Inflammatory macrophage (primary cell): ENCODE measurements at regions not wholly inside any gene's neighbourhood (a gene's known extent, or its start where the extent isn't known, plus 50 kb on each side); places are given as distances from the start of the nearest gene placed in this dataset.
"Not testable (repeated sequence)": the region's sequence is repeated elsewhere in the genome, so short reads cannot be mapped to it uniquely, and the experiment has no call there.

Experiments used
- DNase-seq, 2 donors: peaks; one replicate each; pipeline ENCODE4 v3.0.0-alpha.2; 2020 to 2022

DNA sequence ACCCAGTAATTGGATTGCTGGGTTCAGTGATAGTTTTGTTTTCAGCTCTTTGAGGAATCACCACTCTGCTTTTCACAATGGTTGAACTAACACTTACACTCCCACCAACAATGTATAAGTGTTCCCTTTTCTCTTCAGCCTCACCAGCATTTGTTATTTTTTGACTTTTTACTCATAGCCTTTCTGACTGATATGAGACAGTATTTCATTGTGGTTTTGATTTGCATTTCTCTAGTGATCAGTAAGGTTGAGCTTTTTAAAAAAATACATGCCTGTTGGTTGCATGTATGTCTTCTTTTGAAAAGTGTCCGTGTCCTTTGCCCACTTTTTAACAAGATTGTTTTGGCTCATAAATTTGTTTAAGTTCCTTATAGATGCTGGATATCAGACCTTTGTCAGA is 185.7 kb upstream of the CCNH start:
- DNase-seq = no peak

DNA sequence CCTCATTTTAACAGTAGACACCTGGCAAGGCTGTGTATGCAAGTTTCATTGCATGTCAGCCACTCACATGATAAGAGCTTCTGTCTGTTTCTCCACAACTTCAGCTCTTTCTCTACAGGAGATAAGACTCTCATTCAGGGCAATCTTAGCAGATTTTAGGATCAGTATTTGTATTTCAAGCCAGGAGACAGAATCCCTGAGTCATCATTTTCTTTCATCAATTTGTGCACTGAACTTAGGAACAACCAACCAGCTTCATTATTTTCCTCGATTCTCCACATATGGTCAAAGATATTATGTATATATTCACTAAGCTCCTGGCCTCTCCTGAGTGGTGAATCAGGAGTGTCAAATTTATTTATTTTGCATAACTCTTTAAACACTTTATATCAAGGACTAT is 181.8 kb upstream of the CCNH start:
- no peak for DNase-seq

DNA sequence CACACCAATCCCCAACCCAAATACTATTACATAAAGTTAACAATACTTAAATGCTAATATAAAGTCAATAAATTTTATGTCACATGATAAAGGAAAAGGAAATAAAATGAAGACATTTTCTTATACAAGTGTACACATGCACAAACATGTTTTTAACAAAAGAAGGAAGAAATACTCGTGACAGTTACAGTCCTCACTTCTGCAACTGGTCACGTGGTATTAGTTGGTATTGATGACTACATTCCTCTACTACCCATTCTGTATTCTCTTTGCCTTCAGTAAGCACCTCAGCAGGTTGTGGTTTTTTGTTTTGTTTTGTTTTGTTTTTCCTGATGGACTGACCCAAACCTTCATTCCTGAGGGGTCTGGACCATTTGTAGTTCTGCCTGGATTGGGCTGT is 176.9 kb upstream of the CCNH start:
- no peak for DNase-seq

DNA sequence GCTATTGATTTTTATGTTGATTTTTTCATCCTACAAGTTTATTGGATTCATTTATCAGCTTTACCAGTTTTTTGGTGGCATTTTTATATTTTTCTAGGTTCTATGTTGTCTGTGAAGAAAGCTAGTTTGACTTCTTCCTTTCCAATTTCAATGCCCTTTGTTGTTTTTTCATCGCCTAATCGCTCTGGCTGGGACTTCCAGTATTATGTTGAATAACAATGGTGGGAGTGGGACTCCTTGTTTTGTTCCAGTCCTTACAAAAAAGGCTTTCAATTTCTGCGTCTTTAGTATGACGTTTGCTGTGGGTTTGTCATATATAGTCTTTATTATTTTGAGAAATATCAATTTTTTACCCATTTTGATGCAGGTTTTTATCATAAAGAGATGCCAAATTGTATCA is 175.6 kb upstream of the CCNH start:
- DNase-seq = no peak

DNA sequence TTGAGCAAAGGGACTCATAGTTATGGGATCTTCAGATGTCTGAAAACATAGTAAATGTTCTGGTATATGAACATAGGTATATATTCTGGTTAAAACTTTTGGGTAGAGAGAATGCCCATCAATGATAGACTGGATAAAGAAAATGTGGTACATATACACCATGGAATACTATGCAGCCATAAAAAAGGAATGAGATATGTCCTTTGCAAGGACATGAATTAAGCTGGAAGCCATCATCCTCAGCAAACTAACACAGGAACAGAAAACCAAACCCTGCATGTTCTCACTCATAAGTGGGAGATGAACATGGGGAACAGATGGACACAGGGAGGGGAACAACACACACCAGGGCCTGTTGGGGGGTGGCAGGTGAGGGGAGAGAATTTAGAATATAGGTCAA is 171.0 kb upstream of the CCNH start:
- DNase-seq = not testable (repeated sequence)

DNA sequence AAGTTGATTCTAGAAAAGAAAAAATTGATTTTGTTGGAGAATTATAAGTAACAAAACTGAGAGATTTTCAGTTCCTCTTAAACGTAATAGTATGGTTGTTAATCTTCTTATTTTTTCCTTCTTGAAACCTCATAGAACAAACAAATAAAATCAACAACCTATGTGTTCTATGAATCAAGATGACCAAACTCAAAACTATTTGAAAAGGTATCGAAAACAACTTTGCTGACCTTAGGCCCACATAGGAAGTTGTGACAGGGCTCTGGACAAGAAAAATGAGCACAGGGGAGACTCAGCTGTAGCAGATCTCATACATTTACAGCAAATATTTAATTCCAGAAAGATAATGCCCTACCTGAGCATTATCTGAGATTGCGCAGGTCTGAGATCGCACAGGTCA is 169.4 kb upstream of the CCNH start:
- no peak for DNase-seq

DNA sequence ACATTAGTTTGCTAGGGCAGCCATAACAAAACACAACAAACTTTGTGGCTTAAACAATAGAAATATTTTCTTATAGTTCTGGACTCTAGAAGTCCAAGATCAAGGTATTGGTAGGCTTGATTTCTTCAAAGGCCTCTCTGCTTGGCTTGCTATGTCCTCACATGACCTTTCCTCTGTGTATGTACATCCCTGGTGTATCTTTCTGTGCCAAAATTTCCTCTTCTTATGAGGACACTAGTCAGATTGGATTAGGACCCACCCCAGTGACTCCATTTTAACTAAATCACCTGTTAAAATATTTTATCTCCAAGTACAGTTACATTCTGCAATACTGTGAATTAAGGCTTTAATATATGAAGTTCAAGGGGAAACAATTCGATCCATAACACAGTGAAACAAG is 168.9 kb upstream of the CCNH start:
- DNase-seq = no peak

DNA sequence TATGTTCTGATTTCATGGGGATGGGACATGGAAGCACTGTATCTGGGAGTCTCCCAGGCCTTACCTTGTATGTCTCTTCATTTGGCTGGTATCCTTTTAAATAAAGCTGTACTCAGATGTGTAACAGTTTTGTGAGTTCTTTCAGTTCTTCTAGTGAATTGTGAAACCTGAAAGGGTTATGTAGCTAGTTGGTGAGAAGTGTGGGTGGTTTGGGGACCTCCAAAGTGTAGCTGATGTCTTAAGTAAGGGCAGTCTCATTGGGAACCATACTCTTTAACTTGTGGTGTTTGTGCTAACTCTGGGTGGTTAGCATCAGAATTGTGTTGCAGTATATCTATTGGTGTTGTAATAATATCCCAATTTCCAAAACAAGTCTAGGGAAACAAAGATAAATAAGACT is 166.9 kb upstream of the CCNH start:
- DNase-seq = no peak

DNA sequence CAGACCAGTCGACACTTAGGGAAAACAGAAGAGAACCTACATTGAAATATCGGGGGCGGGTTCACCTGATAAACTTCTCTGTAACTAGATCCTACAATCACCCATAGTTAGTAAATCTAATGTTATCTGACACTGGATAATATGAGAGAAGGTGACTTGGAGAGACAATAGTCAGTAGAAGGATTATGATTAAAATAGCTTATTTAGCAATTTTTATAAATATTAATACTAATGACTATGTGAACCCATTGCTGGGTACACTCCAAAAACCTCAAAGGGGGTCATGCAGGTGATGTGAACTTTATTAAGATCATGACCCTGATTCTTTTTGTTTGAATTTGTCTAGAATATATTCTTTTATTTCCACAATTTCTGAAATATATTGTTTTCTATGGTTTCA is 164.1 kb upstream of the CCNH start:
- DNase-seq = no peak

DNA sequence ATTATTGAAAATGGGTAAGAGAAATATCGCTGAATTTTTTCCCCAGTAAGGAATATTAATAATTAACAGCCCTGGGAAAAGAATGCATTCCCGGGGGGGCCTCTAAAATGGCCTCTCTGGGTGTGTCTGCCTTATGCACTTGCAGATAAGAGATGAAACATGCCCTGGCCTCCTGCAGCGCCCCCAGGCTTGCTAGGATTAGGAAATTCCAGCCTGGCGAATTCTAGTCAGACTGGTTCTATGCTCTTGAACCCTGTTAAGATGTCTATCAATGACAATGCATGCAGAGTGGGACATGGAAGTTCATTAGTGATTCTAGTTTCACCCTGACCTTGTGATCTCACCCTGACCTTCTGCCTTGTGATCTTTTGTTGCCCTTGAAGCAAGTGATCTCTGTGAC is 163.6 kb upstream of the CCNH start:
- not testable (repeated sequence) for DNase-seq

DNA sequence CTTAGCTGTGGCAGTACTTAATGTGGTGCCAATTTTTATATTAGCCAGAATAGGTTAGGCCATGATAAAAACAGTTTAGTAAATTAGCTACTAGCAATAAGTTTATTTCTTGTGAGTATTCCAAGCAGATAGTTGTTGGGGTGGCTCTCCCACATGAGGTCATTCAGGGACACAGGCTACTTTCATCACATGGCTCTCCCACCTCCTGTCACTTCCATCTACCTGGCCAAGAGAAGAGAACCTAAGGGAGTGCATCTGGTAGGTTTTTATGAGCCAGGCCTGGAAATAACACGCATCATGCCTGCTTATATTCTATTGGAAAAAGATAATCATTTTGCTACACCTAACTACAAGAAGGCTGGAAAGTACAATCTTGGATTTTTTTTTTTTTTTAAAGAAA is 161.4 kb upstream of the CCNH start:
- DNase-seq = no peak

DNA sequence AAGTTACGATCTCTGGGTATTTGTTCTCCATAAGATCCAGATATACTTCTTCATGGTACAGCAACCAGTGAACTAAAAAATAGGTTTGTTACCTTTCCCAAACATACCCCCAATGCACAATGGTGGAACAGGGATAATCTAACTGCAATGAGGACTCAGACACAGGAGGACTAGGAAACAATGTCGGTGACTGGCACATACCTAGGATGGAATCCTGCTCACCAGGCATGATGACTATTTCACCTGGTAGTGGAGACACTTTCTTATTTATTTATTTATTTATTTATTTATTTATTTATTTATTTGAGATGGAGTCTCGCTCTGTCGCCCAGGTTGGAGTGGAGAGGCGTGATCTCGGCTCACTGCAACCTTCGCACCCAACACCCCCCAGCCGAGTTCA is 159.9 kb upstream of the CCNH start:
- DNase-seq = no peak

DNA sequence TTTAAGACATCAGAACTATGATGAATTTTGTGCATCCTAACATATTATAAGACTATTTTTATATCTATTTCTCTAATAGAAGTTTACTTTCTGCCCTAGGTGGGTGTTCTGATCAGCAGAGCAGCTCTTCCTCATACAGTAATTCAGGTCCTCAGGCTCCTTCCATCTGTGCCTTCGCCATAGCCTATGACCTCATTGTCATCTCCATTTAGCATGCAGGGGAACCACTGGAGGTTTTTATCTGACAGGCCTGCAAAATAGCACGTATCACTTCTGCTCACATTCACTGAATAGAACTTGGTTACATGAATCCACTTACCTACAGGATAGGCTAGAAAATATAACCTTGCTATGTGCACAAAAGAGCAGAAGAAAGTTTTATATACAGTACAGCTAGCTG is 159.4 kb upstream of the CCNH start:
- no peak for DNase-seq

DNA sequence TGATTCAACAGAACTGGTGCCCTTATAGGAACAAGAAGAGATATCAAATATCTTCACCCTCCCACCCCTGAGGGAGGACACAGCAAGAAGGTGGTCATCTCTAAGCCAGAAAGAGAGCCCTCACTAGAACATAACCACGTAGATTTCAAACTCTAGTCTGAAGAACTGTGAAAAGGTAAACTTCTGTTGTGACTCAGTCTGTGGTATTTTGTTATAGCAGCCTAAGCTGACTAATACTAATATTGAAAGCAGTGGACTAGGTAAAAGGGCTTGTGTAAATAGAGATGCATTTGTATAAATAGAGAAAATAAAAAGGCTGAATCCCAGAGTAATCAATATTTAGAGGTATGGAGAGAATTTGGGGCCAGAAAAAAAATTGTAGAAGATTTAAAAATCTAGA is 157.6 kb upstream of the CCNH start:
- no peak for DNase-seq

DNA sequence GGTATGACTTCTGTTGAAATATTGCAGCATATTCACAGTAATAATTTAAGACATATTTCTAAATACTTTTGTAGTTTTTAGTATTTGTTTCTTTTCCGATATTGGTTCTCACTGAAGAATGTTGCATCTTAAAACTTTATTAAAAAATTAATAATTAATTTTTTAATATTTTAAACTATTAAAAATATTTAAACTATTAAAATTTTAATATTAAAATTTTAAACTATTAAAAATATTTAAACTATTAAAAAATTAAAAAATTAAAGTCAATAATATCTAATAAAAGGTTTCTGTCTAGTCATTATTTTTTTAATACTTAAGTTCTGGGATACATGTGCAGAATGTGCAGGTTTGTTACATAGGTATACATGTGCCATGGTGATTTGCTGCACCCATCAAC is 149.3 kb upstream of the CCNH start:
- no peak for DNase-seq

DNA sequence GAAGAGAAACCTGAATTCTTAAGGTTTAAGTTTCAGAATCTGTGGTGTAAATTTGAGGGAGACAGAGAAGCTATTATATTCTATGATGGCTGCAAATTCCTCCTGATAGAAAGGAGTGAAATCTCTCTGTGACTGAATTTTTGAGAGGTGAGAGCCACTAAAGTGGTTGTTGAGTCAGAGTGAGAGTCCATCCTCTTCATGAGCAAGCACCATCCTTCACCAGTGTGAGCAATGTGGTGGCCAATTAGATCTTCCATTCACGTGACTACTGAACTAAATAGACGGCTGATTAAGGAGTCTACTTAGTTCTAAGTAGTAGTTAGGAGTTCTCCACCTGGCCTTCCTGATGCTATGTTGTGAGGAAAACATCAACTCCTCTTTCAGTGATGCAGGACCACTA is 147.8 kb upstream of the CCNH start:
- no peak for DNase-seq

DNA sequence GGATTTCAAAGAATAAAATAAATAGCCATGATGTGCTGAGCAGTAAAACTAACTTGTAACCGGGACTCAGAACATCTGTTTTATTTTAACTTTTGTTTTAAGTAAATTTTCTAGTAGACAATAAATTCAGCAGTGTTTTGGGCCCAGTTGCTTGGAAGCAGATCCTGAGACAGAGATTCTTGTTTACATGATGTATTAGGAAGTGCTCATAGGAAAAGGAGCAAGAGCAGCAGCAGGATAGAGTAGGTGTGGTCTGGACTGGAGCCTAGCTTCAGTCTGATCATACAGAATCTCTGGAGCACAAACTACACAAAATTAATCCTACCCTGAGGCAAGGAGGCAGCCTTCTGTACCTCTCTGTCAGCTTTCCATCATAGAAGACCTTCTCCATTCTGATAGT is 139.2 kb upstream of the CCNH start:
- DNase-seq = no peak

DNA sequence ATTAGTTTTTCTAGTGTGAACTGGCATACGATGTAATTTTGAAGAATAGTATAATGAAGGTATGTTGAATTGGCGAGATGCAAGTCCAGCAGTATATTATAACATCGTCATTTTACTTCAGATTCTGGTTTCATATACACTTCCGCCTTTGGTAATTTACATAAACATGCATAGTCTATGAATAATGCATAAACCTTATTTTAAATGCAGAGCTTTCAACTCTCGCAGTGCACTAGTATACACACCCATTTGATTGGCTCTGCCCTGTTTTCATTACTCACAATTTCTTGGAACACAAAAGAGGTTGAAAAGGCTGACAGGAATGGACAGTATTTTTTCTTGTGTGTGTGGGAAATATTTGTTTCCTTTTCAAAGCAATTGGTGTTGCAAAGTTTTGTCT is 128.9 kb upstream of the CCNH start:
- DNase-seq = no peak

DNA sequence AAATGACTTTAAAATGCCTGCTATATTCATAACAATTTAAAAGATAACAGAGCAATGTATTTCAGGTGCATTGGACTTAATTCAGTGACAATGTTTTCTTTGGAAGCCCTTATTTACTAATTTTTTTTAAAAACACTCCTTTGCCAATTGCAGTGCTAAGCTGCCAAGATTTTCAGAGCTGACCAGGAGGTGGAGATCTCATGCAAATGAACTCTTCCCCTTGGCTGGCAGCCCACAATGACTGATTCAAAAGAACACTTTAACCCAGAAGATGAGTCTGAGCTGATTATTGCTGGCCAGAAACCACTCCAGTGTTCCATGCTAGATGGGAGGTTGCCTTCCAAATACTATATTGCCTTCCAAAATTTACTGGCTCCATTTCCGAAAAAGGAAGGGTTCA is 128.3 kb upstream of the CCNH start:
- DNase-seq = no peak

DNA sequence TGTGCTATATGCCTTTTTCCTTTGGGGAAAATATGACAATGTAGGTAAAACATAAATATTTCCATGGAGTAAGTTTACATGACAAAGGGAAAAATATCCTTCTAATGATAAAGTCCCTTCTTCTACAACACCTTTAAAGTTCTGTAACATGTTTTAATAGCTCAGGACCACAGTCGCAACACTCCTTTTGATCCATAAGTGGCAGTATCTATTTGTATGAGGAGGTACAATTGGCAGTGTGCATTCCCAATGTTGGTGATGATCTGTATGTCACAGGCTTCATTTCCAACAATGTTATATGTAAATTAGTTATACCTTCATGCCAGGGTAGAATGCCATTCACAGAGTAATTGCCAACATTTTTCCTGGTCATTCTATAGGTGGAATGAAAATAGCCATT is 127.1 kb upstream of the CCNH start:
- no peak for DNase-seq

DNA sequence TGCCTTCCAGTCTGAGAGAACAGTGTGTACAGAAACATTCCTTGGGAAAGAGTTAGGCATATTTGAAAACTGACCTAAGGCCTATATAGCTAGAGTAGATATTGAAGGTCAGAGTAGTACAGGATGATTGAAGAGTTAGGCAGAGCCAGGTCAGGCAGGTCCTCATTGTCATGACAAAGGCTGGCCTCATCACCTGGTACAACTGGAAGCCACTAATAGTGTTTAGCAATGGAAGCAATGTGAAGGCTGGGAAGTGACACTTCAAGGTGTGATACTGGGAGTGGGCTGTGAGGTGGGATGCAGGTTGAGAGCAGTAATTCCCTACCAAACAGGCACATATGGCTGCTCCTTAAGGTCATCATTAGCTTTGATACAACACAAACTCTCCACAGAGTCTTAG is 123.6 kb upstream of the CCNH start:
- no peak for DNase-seq

DNA sequence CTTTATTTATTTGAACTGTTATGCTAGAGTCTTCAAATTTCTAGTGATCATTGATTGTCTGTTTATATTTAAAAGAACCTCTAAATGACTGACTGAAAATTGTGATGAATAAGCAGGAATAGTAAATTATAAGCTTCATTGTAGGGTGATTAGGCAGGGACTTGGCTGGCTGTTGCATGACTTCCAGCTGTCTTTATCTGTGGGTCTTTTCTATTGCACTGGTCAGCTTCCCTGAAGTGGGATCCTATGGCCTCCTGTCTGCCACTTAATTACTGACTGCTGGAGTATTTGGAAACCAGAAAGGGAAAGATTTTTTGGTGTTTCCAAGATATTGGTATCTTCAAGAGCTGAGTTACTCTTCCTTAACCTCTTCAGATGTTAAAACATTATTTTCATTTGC is 123.0 kb upstream of the CCNH start:
- no peak for DNase-seq

DNA sequence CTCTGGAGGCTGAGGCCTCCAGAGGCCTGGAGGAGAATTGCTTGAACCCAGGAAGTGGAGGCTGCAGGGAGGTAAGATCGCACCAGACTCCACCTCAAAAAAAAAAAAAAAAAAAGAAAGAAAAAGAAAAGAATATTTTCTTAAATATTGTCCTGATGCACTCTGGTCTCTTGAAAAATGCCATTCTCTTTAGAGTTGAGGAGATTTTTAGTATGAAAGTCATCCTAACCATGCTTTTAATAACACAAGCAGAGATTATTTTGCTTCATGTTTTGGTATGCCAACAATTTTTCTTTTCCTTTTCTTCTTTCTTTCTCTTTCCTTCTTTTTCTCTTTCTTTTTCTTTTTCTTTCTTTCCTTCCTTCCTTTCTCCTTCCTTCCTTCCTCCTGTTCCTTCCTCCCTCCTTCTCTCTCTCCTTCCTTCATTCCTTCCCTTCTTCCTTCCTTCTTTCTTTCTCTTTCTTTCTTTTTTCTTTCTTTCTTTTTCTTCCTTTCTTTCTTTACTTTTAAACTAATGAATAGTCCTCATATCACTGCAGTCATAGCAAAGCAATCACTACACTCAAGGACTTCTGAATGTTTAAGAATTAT is 116.9 kb upstream of the CCNH start:
- no peak for DNase-seq

DNA sequence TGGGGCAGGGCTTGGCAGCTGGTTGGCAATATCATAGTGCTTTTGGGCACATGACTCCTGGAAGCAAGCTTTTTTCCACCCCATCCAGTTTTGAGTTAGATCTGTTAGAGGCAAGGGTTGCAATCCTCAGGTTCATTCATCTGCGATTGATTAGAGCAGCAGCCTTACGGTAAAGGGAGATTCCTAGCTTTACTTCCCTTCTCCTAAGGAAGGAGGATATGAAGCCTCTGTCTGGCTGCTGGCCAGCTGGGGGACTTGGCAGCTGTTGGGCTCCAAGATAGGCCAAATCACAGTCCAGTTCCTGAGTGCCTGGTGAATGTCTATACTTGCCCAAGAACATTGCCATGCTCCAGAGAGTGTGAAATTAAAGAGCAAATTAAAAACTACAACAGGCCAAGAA is 113.4 kb upstream of the CCNH start:
- DNase-seq = no peak

DNA sequence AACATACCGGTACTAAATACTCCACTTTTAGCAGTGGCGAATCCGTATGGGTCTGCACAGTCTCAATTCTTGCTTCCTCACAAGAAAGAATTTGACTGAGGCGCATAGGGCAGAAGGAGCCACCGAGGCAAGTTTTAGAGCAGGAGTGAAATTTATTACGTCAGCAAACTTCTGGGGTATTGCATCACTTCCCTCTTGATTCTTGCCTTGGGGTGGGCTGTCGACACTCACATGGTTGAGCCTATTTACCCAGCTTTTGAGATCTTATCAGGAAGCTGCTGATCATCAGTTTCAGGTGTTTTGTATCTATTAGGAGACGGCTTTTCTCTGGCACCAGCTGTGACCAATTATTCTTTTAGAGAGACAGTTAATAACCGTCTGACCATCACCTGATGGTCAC is 111.5 kb upstream of the CCNH start:
- no peak for DNase-seq

DNA sequence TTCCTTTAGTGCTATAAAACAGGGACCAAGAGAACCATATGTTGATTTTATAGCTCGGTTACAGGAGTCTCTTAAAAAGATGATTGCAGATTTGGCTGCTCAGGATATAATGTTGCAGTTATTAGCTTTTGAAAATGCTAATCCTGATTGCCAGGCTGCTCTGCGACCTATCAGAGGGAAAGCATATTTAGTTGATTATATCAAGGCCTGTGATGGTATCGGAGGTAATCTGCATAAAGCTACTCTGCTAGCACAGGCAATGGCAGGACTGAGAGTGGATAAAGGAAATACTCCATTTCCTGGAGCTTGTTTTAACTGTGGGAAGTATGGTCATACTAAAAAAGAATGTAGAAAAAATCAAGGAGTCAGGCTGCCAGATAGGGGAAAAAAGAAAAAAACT is 99.0 kb upstream of the CCNH start:
- DNase-seq = not testable (repeated sequence)
